Stomach (tissue), 8 donors: ENCODE measurements at regions not wholly inside any gene's neighbourhood (a gene's known extent, or its start where the extent isn't known, plus 50 kb on each side); places are given as distances from the start of the nearest gene placed in this dataset.
"Not testable (repeated sequence)": the region's sequence is repeated elsewhere in the genome, so short reads cannot be mapped to it uniquely, and the experiment has no call there.

ENCODE experiments used
- DNase-seq, 2 donors: peaks; one replicate each; pipeline versions ENCODE4 v3.0.0 to v3.0.0-alpha.2; 2013 to 2019
- H3K27ac ChIP-seq, 5 donors: fragments of 200-600 bp in 4 of 5; sonication (generic) in 4 of 5; one replicate each; pipeline ENCODE4 v1.5.1; 2013 to 2019; ENCODE audit warnings: mild to moderate bottlenecking in 1 of 5, moderate library complexity in 1 of 5
- H3K27me3 ChIP-seq, 3 donors: fragments of 200-600 bp; sonication (generic); one replicate each; pipeline ENCODE4 v1.5.1; 2017 to 2019; ENCODE audit warnings: mixed run types in 1 of 3
- H3K36me3 ChIP-seq, 4 donors: fragments of 200-600 bp; sonication (generic); 1 replicate in 3 of 4; 2 replicates in 1 of 4; pipeline ENCODE4 v1.5.1; 2016 to 2019
- H3K4me1 ChIP-seq, 4 donors: fragments of 200-600 bp; sonication (generic); one replicate each; pipeline ENCODE4 v1.5.1; 2016 to 2019
- H3K4me3 ChIP-seq, 4 donors: fragments of 200-600 bp; sonication (generic) in 3 of 4; one replicate each; pipeline ENCODE4 v1.5.1; 2016 to 2019; ENCODE audit warnings: mild to moderate bottlenecking in 1 of 4
- H3K9me3 ChIP-seq, 4 donors: fragments of 200-600 bp; sonication (generic); one replicate each; pipeline ENCODE4 v1.5.1; 2016 to 2019
- EP300 ChIP-seq: sonication (generic); formaldehyde crosslinking; IDR thresholded peaks from one replicate; pipeline ENCODE4 v1.6.1; 2017; ENCODE audit warnings: antibody characterized with exemption
- POLR2A ChIP-seq, 4 donors: fragments of 450-650 bp; IDR thresholded peaks; one replicate each; pipeline ENCODE4 v1.6.1; 2016; ENCODE audit warnings: antibody characterized with exemption in 4 of 4, control low read depth in 2 of 4, mild to moderate bottlenecking in 1 of 4, moderate library complexity in 1 of 4
- POLR2AphosphoS5 ChIP-seq, 3 donors: sonication (generic); formaldehyde crosslinking; IDR thresholded peaks; one replicate each; pipeline ENCODE4 v1.6.1; 2016; ENCODE audit warnings: antibody characterized with exemption in 3 of 3
- WGBS, 5 donors: extraction: QIAGEN DNeasy Blood & Tissue Kit in 3 of 5; methylation state at CpG; one replicate each; pipeline versions ENCODE4 v1.1.5 to v1.1.7; 2013 to 2018; 5-methylcytosine and 5-hydroxymethylcytosine counted together
- intact Hi-C: fragments of 100-400 bp; cut with DNase I; formaldehyde crosslinking; loops from one replicate; pipeline ENCODE4 v1.15.1; 2023; ENCODE audit warnings: low total_unique reads
- TF ChIP-seq, protein P1 (sequence below), 7 experiments: fragments of 450-650 bp in 4 of 7; fragments of 200-600 bp in 3 of 7; sonication (generic) in 3 of 7; IDR thresholded peaks; one replicate each; pipeline ENCODE4 v1.5.1; 2016 to 2019; ENCODE audit warnings: antibody characterized with exemption in 7 of 7, control low read depth in 2 of 7, mild to moderate bottlenecking in 1 of 7
- donor health status: healthy with polysubstance abuse.
- donor health status: Bipolar disorder and iron deficiency.
- donor health status: healthy.

DNA sequence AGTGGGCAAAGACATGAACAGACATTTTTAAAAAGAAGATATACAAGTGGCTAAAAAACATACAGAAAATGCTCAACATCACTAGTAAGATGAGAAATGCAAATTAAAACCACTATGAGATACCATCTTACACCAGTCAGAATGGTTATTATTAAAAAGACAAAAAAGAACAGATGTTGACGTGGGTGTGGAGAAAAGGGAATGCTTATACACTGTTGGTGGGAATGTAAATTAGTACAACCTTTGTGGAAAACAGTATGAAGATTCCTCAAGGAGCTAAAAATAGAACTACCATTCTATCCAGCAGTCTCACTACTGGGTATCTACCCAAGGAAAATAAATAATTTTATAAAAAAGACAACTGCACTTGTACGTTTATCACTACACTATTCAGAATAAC lies 73.9 kb downstream of the EBNA1BP2 start:
- DNase-seq, result no peak
- TF ChIP-seq EP300, result no peak
- no peak for TF ChIP-seq POLR2AphosphoS5 (IDR thresholded peaks at IDR 0.05)
- TF ChIP-seq, protein P1, sequence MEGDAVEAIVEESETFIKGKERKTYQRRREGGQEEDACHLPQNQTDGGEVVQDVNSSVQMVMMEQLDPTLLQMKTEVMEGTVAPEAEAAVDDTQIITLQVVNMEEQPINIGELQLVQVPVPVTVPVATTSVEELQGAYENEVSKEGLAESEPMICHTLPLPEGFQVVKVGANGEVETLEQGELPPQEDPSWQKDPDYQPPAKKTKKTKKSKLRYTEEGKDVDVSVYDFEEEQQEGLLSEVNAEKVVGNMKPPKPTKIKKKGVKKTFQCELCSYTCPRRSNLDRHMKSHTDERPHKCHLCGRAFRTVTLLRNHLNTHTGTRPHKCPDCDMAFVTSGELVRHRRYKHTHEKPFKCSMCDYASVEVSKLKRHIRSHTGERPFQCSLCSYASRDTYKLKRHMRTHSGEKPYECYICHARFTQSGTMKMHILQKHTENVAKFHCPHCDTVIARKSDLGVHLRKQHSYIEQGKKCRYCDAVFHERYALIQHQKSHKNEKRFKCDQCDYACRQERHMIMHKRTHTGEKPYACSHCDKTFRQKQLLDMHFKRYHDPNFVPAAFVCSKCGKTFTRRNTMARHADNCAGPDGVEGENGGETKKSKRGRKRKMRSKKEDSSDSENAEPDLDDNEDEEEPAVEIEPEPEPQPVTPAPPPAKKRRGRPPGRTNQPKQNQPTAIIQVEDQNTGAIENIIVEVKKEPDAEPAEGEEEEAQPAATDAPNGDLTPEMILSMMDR (IDR thresholded peaks at IDR 0.05), result no peak
- TF ChIP-seq POLR2A (IDR thresholded peaks at IDR 0.05), result no peak
- no peak overlapping the region for H3K27ac ChIP-seq
- no peaks in the 10 kb centered on the region for H3K9me3 ChIP-seq
- no peaks in the 10 kb centered on the region for H3K4me1 ChIP-seq
- intact Hi-C loops, result no loop called here
- H3K36me3 ChIP-seq, result no peaks in the 10 kb centered on the region
- 75 to 86% (median 81%) methylated on average over 2 of the region's 2 CpGs for WGBS, 5 donors
- no peak overlapping the region for H3K4me3 ChIP-seq
- no peaks in the 10 kb centered on the region for H3K27me3 ChIP-seq

DNA sequence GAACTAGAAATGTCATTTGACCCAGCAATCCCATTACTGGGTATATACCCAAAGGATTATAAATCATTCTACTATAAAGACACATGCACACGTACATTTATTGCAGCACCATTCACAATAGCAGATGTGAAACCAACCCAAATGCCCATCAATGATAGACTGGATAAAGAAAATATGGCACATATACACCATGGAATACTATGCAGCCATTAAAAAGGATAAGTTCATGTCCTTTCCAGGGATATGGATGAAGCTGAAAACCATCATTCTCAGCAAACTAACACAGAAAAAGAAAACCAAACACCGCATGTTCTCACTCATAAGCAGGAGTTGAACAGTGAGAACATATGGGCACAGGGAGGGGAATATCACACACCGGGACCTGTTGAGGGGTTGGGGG lies 75.6 kb downstream of the EBNA1BP2 start:
- H3K4me1 ChIP-seq, H3K27me3 ChIP-seq, H3K9me3 ChIP-seq, H3K36me3 ChIP-seq, DNase-seq, intact Hi-C loops, H3K27ac ChIP-seq, H3K4me3 ChIP-seq: not testable (repeated sequence)
- WGBS, 5 donors, result 84 to 93% (median 92%) methylated on average over 3 of the region's 3 CpGs

DNA sequence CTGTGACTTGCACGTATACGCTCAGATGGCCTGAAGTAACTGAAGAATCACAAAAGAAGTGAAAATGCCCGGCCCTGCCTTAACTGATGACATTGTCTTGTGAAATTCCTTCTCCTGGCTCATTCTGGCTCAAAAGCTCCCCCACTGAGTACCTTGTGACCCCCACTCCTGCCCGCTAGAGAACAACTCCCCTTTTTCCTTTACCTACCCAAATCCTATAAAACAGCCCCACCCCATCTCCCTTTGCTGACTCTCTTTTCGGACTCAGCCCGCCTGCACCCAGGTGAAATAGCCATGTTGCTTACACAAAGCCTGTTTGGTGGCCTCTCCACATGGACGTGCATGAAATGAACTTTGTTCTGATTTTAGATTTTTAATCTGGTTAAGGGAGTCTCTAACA lies 81.3 kb downstream of the EBNA1BP2 start:
- DNase-seq, H3K4me1 ChIP-seq: not testable (repeated sequence)

DNA sequence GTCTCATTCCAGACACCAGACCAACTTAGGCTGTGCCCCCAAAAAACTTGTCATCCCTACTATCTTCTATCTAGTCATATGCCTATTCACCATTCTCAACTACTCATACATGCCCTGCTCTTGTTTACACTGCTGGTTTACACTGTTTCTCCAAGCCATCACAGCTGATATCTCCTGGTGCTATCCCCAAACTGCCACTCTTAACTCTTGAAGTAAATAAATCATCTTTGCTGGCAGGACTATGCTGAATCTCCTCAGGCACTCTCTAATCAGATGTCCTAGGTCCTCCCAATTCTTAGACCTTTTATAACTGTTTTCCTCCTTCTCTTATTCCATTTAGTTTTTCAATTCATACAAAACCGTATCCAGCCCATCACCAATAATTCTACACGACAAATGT lies 81.9 kb downstream of the EBNA1BP2 start:
- H3K9me3 ChIP-seq, intact Hi-C loops, H3K4me3 ChIP-seq, DNase-seq, H3K27ac ChIP-seq, H3K4me1 ChIP-seq, H3K36me3 ChIP-seq: not testable (repeated sequence)
- 83 to 87% (median 86%) methylated on average over 2 of the region's 2 CpGs for WGBS, 5 donors
- H3K27me3 ChIP-seq, result peaks cover 0 to 11% (median 0%) of the 10 kb centered on the region in 3 donors

More for the DNA sequence above, 81.3 kb downstream of the EBNA1BP2 start:
- WGBS, 5 donors, result 67 to 74% (median 68%) methylated on average over 7 of the region's 7 CpGs
- peaks cover 0 to 11% (median 0%) of the 10 kb centered on the region in 3 donors for H3K27me3 ChIP-seq
- H3K4me3 ChIP-seq, H3K9me3 ChIP-seq, H3K36me3 ChIP-seq, intact Hi-C loops, H3K27ac ChIP-seq: not testable (repeated sequence)

DNA sequence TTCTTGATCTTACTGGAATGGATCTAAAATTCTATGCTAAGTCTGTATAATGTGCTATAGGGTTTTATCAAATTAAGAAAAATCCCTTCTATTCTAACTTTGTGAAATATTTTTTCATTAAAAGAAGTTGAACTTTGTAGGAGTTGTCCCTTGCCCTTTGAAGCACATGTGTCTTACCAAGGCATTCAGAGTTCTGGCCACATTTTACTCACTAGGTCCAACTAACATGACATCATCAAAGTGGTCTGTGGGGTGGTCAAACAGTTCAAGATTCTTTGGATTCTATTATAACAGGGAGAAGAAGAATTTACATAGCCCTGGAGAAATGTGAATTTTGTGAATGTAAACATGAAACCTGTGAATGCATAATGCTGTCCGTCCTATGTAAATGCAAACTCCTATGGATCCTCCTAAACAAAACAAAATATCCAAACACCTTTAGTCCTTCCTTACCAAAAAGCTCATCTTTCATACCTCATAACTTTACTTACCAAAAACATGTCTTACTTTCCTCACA lies 88.7 kb downstream of the EBNA1BP2 start:
- H3K4me3 ChIP-seq, result no peak overlapping the region
- no peaks in the 10 kb centered on the region for H3K36me3 ChIP-seq
- TF ChIP-seq POLR2A (IDR thresholded peaks at IDR 0.05) (no peak), EP300 (no peak), POLR2AphosphoS5 (IDR thresholded peaks at IDR 0.05) (no peak)
- TF ChIP-seq, protein P1 (IDR thresholded peaks at IDR 0.05), result no peak
- peaks cover 0 to 15% (median 0%) of the 10 kb centered on the region in 3 donors for H3K27me3 ChIP-seq
- intact Hi-C loops, result no loop called here
- no peaks in the 10 kb centered on the region for H3K9me3 ChIP-seq
- H3K4me1 ChIP-seq, result no peaks in the 10 kb centered on the region
- H3K27ac ChIP-seq, result no peak overlapping the region
- no peak for DNase-seq
- 91 to 97% (median 95%) methylated on average over 1 of the region's 1 CpG for WGBS, 5 donors

DNA sequence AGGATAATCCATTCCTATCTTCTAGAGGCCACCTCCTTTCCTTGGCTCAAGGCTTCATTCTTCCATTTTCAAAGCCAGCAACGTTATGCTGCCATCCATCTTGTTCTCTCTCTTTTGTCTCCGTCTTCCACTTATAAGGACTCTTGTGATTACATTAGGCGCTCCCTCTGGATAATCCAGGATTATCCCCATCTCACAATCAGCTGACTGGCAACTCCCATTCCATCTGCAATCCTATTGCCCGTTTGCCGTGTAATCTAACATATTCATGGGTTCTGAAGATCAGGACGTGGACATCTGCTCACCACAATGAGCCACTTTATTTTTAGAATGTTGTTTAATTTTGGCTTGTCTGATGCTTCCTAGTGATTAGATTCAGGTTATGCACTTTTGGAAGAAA lies 89.3 kb downstream of the EBNA1BP2 start:
- H3K4me1 ChIP-seq, result no peaks in the 10 kb centered on the region
- no peaks in the 10 kb centered on the region for H3K36me3 ChIP-seq
- intact Hi-C loops, result no loop called here
- WGBS, 5 donors, result 61 to 69% (median 67%) methylated on average over 6 of the region's 6 CpGs
- no peak overlapping the region for H3K4me3 ChIP-seq
- H3K9me3 ChIP-seq, result no peaks in the 10 kb centered on the region
- TF ChIP-seq POLR2A (IDR thresholded peaks at IDR 0.05) (no peak), POLR2AphosphoS5 (IDR thresholded peaks at IDR 0.05) (no peak), EP300 (no peak)
- TF ChIP-seq, protein P1 (IDR thresholded peaks at IDR 0.05), result no peak
- no peak for DNase-seq
- H3K27ac ChIP-seq, result no peak overlapping the region
- peaks cover 0 to 15% (median 0%) of the 10 kb centered on the region in 3 donors for H3K27me3 ChIP-seq
